Activated naive CD4-positive, alpha-beta T cell treated with Interleukin-2 at 50 U/mL for 16 hours (primary cell): ENCODE measurements at regions not wholly inside any gene's neighbourhood (a gene's known extent, or its start where the extent isn't known, plus 50 kb on each side); places are given as distances from the start of the nearest gene placed in this dataset.

Experiments
- DNase-seq: peaks from one replicate; pipeline ENCODE4 v3.0.0-alpha.2; 2020

GRCh38 chr5:167961731-167962130, 329.7 kb upstream of the WWC1 start:
- no peak for DNase-seq

GRCh38 chr5:167964529-167964928, 326.9 kb upstream of the WWC1 start:
- no peak for DNase-seq

GRCh38 chr5:167965710-167966109, 325.7 kb upstream of the WWC1 start:
- DNase-seq, result no peak

GRCh38 chr5:167966979-167967378, 324.5 kb upstream of the WWC1 start:
- no peak for DNase-seq

GRCh38 chr5:167967494-167968177, 323.8 kb upstream of the WWC1 start:
- no peak for DNase-seq

GRCh38 chr5:167968837-167969236, 322.6 kb upstream of the WWC1 start:
- DNase-seq, result no peak

- no peak for DNase-seq
Measured at GRCh38 chr5:167969998-167970397, 321.4 kb upstream of the WWC1 start.

- no peak for DNase-seq
Measured at GRCh38 chr5:167971706-167972105, 319.7 kb upstream of the WWC1 start.

- DNase-seq, result no peak
Measured at GRCh38 chr5:167973126-167973525, 318.3 kb upstream of the WWC1 start.

- DNase-seq, result no peak
Measured at GRCh38 chr5:167984951-167985350, 306.5 kb upstream of the WWC1 start.

GRCh38 chr5:167985373-167985772, 306.1 kb upstream of the WWC1 start:
- no peak for DNase-seq

GRCh38 chr5:167987490-167988280, 303.8 kb upstream of the WWC1 start:
- no peak for DNase-seq

- DNase-seq, result no peak
Measured at GRCh38 chr5:167992868-167993267, 298.6 kb upstream of the WWC1 start.

GRCh38 chr5:167993771-167994170, 297.7 kb upstream of the WWC1 start:
- no peak for DNase-seq

- no peak for DNase-seq
Measured at GRCh38 chr5:167995844-167996425, 295.5 kb upstream of the WWC1 start.

GRCh38 chr5:167998148-167998767, 293.2 kb upstream of the WWC1 start:
- no peak for DNase-seq

- no peak for DNase-seq
Measured at GRCh38 chr5:167999182-167999581, 292.3 kb upstream of the WWC1 start.

GRCh38 chr5:168001318-168001717, 290.1 kb upstream of the WWC1 start:
- DNase-seq, result no peak

GRCh38 chr5:168002116-168002515, 289.3 kb upstream of the WWC1 start:
- DNase-seq, result no peak

GRCh38 chr5:168005093-168005492, 286.4 kb upstream of the WWC1 start:
- DNase-seq, result no peak

GRCh38 chr5:168005936-168006335, 285.5 kb upstream of the WWC1 start:
- DNase-seq, result no peak

- no peak for DNase-seq
Measured at GRCh38 chr5:168006456-168007130, 284.9 kb upstream of the WWC1 start.

- no peak for DNase-seq
Measured at GRCh38 chr5:168007286-168007685, 284.2 kb upstream of the WWC1 start.
